Hematopoietic multipotent progenitor cell treated with erythropoietin and hydrocortisone succinate and interleukin-3 and kit ligand, for 4 days (in vitro differentiated cells): ENCODE measurements at regions not wholly inside any gene's neighbourhood (a gene's known extent, or its start where the extent isn't known, plus 50 kb on each side); places are given as distances from the start of the nearest gene placed in this dataset.
"Not testable (repeated sequence)": the region's sequence is repeated elsewhere in the genome, so short reads cannot be mapped to it uniquely, and the experiment has no call there.

ENCODE experiments used
- DNase-seq: peaks from one replicate; pipeline ENCODE4 v3.0.0-alpha.2; 2015

DNA sequence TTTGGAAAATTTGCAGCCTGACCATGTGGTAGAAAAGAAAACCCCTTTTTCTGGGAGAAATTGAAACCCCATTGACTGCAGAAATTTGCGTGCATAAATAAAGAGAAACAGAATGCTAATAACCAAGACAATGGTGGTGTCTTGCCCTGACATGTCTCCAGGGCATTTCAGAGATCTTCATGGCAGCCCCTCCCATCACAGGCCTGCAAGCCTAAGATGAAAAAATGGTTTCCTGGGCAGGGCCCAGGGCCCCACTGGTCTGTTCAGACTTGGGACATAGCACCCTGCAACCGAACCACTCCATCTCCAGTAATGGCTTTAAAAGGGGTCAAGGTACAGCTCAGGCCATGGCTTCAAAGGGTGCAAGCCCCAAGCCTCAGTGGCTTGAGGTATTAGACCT lies 71.6 kb upstream of the SGIP1 start:
- DNase-seq, result no peak

GRCh38 chr1:66464351-66464750 lies 69.6 kb upstream of the SGIP1 start:
- no peak for DNase-seq

GRCh38 chr1:66464802-66465201 lies 69.2 kb upstream of the SGIP1 start:
- no peak for DNase-seq

DNA sequence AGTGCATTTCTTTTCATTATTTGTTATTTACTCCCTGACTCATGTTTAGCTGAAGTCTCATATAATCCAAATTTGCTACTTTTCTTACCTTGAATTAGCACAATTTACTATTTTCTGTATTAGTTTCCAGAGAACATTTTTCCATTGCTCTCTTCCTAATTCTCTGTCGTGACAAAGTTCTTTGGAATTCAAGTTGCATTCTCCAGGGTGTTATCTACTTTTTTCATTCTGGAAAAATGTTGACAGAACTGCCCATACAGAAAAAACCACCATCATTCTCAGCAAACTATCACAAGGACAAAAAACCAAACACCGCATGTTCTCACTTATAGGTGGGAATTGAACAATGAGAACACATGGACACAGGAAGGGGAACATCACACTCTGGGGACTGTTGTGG lies 67.3 kb upstream of the SGIP1 start:
- not testable (repeated sequence) for DNase-seq

DNA sequence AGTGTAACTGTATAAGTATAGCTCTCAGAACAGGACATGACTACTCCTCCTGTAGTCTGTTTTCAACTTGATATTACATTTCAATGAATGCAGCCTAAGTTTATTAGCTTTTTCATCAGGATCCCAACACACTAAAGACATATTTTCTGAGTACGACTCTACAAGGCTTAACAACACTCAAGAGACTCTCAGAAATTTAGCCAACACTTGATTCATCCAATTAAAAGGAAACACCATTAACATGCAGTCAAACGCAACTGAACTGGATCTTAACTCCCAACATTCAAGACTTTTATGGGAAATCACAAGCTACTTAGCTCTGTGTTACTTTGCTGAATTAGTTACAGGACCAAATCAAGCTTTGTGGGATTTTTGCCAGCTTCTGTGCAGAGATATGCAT lies 65.2 kb upstream of the SGIP1 start:
- DNase-seq, result no peak

DNA sequence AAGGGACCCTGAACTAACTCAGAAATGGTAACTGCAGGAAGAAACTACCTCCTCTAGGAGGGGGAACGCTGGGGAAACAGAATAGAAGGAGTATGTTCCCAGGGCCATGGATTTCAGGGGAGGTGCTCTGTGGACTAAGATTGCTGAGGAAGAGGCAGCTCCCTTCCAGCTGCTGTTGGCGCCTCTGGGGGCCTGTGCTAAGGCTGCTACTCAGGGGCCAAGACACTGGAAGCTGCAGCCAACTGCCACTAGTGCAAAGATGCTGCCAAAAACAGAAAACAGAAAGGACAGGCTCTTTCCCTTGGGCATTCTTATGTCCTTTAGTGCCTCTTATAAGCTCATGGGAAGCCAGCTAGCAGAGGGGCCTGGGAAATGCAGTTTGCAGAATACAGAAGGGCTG lies 58.0 kb upstream of the SGIP1 start:
- DNase-seq, result no peak

GRCh38 chr1:66476774-66477173 lies 57.2 kb upstream of the SGIP1 start:
- DNase-seq, result no peak

GRCh38 chr1:66478116-66478515 lies 55.8 kb upstream of the SGIP1 start:
- no peak for DNase-seq

DNA sequence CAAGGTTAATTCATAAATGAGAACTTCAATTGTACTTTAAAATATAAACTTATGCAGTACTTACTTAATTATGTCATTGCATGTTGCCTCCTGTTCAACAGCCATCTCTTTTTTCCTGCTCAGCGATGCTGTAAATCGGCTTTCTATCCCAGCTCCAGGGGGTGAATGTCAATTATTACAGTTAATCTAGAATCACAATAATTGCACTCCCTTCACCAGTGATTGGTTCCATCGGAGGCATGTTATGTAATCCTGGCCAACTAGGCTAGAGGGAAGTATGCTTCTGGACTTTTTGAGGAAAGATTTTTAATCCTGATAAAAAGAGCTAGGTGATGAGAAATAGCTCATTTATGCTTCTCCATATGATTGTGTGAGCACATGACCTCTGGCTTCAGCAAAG lies 53.8 kb upstream of the SGIP1 start:
- no peak for DNase-seq

DNA sequence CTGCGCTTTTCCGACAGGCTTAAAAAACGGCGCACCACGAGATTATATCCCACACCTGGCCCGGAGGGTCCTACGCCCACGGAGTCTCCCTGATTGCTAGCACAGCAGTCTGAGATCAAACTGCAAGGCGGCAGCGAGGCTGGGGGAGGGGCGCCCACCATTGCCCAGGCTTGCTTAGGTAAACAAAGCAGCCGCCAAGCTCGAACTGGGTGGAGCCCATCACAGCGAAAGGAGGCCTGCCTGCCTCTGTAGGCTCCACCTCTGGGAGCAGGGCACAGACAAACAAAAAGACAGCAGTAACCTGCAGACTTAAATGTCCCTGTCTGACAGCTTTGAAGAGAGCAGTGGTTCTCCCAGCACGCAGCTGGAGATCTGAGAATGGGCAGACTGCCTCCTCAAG lies 52.7 kb upstream of the SGIP1 start:
- not testable (repeated sequence) for DNase-seq
